ENCODE measurements at regions not wholly inside any gene's neighbourhood (a gene's known extent, or its start where the extent isn't known, plus 50 kb on each side); places are given as distances from the start of the nearest gene placed in this dataset.

GRCh38 chr16:63230421-63231040 is 1194.3 kb upstream of the CDH8 start:
- Histone ChIP-seq H3K36me3 (ENCODE audit: control insufficient read depth, low read length) (no peaks in the 10 kb centered on the region), H3K9me2 (replicated peaks; ENCODE audit: control insufficient read depth, low read length) (no peaks in the 10 kb centered on the region), H3K4me1 (ENCODE audit: control insufficient read depth, low read length) (no peaks in the 10 kb centered on the region), H3K4me3 (ENCODE audit: low read length) (no peak overlapping the region), H3F3A (ENCODE audit: control insufficient read depth, insufficient read depth) (no peaks in the 10 kb centered on the region), H3K9me3 (ENCODE audit: control insufficient read depth, insufficient read depth, low read length) (no peaks in the 10 kb centered on the region), H3K27ac (ENCODE audit: low read depth, low read length) (no peak overlapping the region), H3K79me2 (ENCODE audit: control insufficient read depth, low read length) (no peaks in the 10 kb centered on the region), H4K20me1 (ENCODE audit: control insufficient read depth, insufficient read depth, low read depth, low read length) (no peaks in the 10 kb centered on the region), H3K4me2 (ENCODE audit: low read length) (no peak overlapping the region), H3K27me3 (ENCODE audit: control insufficient read depth, low read length) (no peaks in the 10 kb centered on the region)
- TF ChIP-seq EZH2phosphoT487 (IDR thresholded peaks at IDR 0.05; ENCODE audit: borderline replicate concordance, low read length): no peak
- TF ChIP-seq, protein P1, sequence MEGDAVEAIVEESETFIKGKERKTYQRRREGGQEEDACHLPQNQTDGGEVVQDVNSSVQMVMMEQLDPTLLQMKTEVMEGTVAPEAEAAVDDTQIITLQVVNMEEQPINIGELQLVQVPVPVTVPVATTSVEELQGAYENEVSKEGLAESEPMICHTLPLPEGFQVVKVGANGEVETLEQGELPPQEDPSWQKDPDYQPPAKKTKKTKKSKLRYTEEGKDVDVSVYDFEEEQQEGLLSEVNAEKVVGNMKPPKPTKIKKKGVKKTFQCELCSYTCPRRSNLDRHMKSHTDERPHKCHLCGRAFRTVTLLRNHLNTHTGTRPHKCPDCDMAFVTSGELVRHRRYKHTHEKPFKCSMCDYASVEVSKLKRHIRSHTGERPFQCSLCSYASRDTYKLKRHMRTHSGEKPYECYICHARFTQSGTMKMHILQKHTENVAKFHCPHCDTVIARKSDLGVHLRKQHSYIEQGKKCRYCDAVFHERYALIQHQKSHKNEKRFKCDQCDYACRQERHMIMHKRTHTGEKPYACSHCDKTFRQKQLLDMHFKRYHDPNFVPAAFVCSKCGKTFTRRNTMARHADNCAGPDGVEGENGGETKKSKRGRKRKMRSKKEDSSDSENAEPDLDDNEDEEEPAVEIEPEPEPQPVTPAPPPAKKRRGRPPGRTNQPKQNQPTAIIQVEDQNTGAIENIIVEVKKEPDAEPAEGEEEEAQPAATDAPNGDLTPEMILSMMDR (IDR thresholded peaks at IDR 0.05; ENCODE audit: low read depth, low read length, poor library complexity, severe bottlenecking): no peak

- no peaks in the 10 kb centered on the region for H3K9me2 ChIP-seq (replicated peaks; ENCODE audit: control insufficient read depth, low read length)
- H3F3A ChIP-seq (ENCODE audit: control insufficient read depth, insufficient read depth): no peaks in the 10 kb centered on the region
- no peaks in the 10 kb centered on the region for H3K9me3 ChIP-seq (ENCODE audit: control insufficient read depth, insufficient read depth, low read length)
- H3K4me1 ChIP-seq (ENCODE audit: control insufficient read depth, low read length): no peaks in the 10 kb centered on the region
- no peak overlapping the region for H3K27ac ChIP-seq (ENCODE audit: low read depth, low read length)
- no peaks in the 10 kb centered on the region for H3K36me3 ChIP-seq (ENCODE audit: control insufficient read depth, low read length)
- no peaks in the 10 kb centered on the region for H4K20me1 ChIP-seq (ENCODE audit: control insufficient read depth, insufficient read depth, low read depth, low read length)
- H3K4me3 ChIP-seq (ENCODE audit: low read length): no peak overlapping the region
- H3K4me2 ChIP-seq (ENCODE audit: low read length): no peak overlapping the region
- H3K27me3 ChIP-seq (ENCODE audit: control insufficient read depth, low read length): no peaks in the 10 kb centered on the region
- TF ChIP-seq, protein P1 (IDR thresholded peaks at IDR 0.05; ENCODE audit: low read depth, low read length, poor library complexity, severe bottlenecking): no peak
- no peaks in the 10 kb centered on the region for H3K79me2 ChIP-seq (ENCODE audit: control insufficient read depth, low read length)
These were observed 1192.0 kb upstream of the CDH8 start for GRCh38 chr16:63228259-63228658.

DNA sequence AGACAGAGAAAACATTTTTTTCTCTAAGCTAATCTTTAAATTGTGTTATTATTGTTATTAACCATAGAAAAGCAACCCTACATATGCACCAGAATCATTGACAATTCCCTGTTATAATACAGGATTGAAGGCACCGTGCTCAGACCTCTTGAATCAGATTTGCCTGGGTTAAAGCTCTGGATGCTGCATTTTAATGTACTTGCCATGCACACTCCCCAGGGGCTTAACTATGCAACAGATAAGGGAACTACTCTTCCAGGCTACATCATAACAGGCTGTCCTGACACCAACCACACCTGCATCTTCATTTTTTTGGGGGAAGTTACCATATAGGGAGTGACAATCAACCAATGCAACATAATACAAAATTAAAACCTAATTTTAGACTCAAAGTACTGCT is 1187.6 kb upstream of the CDH8 start:
- H3K9me2 ChIP-seq (replicated peaks; ENCODE audit: control insufficient read depth, low read length): no peaks in the 10 kb centered on the region
- no peaks in the 10 kb centered on the region for H3K27me3 ChIP-seq (ENCODE audit: control insufficient read depth, low read length)
- H3K27ac ChIP-seq (ENCODE audit: low read depth, low read length): no peak overlapping the region
- no peak overlapping the region for H3K4me2 ChIP-seq (ENCODE audit: low read length)
- no peaks in the 10 kb centered on the region for H3K9me3 ChIP-seq (ENCODE audit: control insufficient read depth, insufficient read depth, low read length)
- no peaks in the 10 kb centered on the region for H3K36me3 ChIP-seq (ENCODE audit: control insufficient read depth, low read length)
- no peaks in the 10 kb centered on the region for H3K4me1 ChIP-seq (ENCODE audit: control insufficient read depth, low read length)
- no peak for TF ChIP-seq EZH2phosphoT487 (IDR thresholded peaks at IDR 0.05; ENCODE audit: borderline replicate concordance, low read length)
- TF ChIP-seq, protein P1 (IDR thresholded peaks at IDR 0.05; ENCODE audit: low read depth, low read length, poor library complexity, severe bottlenecking): no peak
- H4K20me1 ChIP-seq (ENCODE audit: control insufficient read depth, insufficient read depth, low read depth, low read length): no peaks in the 10 kb centered on the region
- no peaks in the 10 kb centered on the region for H3F3A ChIP-seq (ENCODE audit: control insufficient read depth, insufficient read depth)
- H3K4me3 ChIP-seq (ENCODE audit: low read length): no peak overlapping the region
- no peaks in the 10 kb centered on the region for H3K79me2 ChIP-seq (ENCODE audit: control insufficient read depth, low read length)

All from DOHH2 (cell line).